GM13977 (cell line): ENCODE measurements at regions not wholly inside any gene's neighbourhood (a gene's known extent, or its start where the extent isn't known, plus 50 kb on each side); places are given as distances from the start of the nearest gene placed in this dataset.

Source experiments
- DNase-seq: peaks from one replicate; pipeline ENCODE4 v3.0.0; 2012; ENCODE audit warnings: low spot score
- CTCF ChIP-seq: IDR thresholded peaks from 2 replicates; pipeline ENCODE4 v1.5.1; 2012; ENCODE audit warnings: mild to moderate bottlenecking, control low read depth; ENCODE audit not compliant: insufficient read depth; ENCODE audit errors: extremely low read depth, missing control alignments
- in situ Hi-C: fragments of 300-500 bp; cut with MboI; formaldehyde crosslinking; loops from one replicate; pipeline ENCODE4 v1.12.0; 2022; ENCODE audit warnings: low sequenced_read_pairs, low pct_unique_long_range_greater_than_20kb, mixed read lengths, inconsistent platforms; ENCODE audit not compliant: unreplicated experiment

GRCh38 chr20:18983796-18984195 lies 170.2 kb downstream of the SCP2D1 start:
- no peak for TF ChIP-seq CTCF
- DNase-seq = no peak
- in situ Hi-C loops = loop anchor here (25.0 kb wide), 1 partner anchor 96 kb away; no protein-coding TSS in a partner anchor

- no peak for TF ChIP-seq CTCF
- no peak for DNase-seq
- in situ Hi-C loops = loop anchor here (25.0 kb wide), 1 partner anchor 97 kb away; no protein-coding TSS in a partner anchor
Measured at GRCh38 chr20:18984238-18985200, 170.9 kb downstream of the SCP2D1 start.

- in situ Hi-C loops = loop anchor here (25.0 kb wide), 1 partner anchor 98 kb away; no protein-coding TSS in a partner anchor
- no peak for TF ChIP-seq CTCF
- DNase-seq = no peak
Measured at GRCh38 chr20:18985551-18985950, 172.0 kb downstream of the SCP2D1 start.

GRCh38 chr20:18986146-18986830 lies 172.7 kb downstream of the SCP2D1 start:
- no peak for DNase-seq
- no peak for TF ChIP-seq CTCF
- in situ Hi-C loops = loop anchor here (25.0 kb wide), 1 partner anchor 99 kb away; no protein-coding TSS in a partner anchor

GRCh38 chr20:18986895-18987580 lies 173.5 kb downstream of the SCP2D1 start:
- DNase-seq = no peak
- in situ Hi-C loops = loop anchor here (25.0 kb wide), 1 partner anchor 100 kb away; no protein-coding TSS in a partner anchor
- TF ChIP-seq CTCF = no peak
